Adrenal gland (tissue), 5 donors: ENCODE measurements at regions not wholly inside any gene's neighbourhood (a gene's known extent, or its start where the extent isn't known, plus 50 kb on each side); places are given as distances from the start of the nearest gene placed in this dataset.

ENCODE experiments used
- POLR2A ChIP-seq, 2 donors: fragments of 450-650 bp; IDR thresholded peaks; one replicate each; pipeline ENCODE4 v1.6.1; 2017; ENCODE audit warnings: antibody characterized with exemption in 2 of 2, mild to moderate bottlenecking in 2 of 2, moderate library complexity in 1 of 2
- TF ChIP-seq, protein P1 (sequence below), 6 experiments: fragments of 450-650 bp in 4 of 6; fragments of 200-600 bp in 2 of 6; sonication (generic) in 1 of 6; IDR thresholded peaks; 1 replicate in 5 of 6; 2 replicates in 1 of 6; pipeline versions ENCODE4 v1.5.1 to v1.8.0; 2016 to 2021; ENCODE audit warnings: antibody characterized with exemption in 6 of 6, mild to moderate bottlenecking in 2 of 6, moderate library complexity in 1 of 6
- donor health status: DM: no; HTN: no; CAD: no.

DNA sequence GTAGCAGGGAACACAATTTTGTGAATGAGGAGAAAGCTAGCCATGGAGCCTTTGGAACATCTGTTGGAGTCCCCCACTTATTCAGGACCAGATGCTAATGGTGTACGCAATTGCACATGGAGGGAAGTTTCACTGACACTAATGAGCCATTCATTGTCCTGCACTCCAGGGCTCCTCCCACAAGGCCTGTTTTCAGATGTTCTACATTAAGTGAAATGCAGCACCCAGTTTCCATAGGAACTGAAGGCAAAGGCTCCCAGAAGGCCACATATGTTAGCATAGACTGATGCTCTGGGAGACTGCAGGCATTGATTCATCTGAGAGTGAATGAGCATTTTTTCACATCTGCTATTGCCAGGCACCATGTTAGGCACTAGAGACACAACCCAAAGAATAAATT, 399.5 kb downstream of the ETS1 start:
- TF ChIP-seq POLR2A (IDR thresholded peaks at IDR 0.05) = no peak
- TF ChIP-seq, protein P1, sequence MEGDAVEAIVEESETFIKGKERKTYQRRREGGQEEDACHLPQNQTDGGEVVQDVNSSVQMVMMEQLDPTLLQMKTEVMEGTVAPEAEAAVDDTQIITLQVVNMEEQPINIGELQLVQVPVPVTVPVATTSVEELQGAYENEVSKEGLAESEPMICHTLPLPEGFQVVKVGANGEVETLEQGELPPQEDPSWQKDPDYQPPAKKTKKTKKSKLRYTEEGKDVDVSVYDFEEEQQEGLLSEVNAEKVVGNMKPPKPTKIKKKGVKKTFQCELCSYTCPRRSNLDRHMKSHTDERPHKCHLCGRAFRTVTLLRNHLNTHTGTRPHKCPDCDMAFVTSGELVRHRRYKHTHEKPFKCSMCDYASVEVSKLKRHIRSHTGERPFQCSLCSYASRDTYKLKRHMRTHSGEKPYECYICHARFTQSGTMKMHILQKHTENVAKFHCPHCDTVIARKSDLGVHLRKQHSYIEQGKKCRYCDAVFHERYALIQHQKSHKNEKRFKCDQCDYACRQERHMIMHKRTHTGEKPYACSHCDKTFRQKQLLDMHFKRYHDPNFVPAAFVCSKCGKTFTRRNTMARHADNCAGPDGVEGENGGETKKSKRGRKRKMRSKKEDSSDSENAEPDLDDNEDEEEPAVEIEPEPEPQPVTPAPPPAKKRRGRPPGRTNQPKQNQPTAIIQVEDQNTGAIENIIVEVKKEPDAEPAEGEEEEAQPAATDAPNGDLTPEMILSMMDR (IDR thresholded peaks at IDR 0.05) = no peak
